Kidney capillary endothelial cell (primary cell): ENCODE measurements at regions not wholly inside any gene's neighbourhood (a gene's known extent, or its start where the extent isn't known, plus 50 kb on each side); places are given as distances from the start of the nearest gene placed in this dataset.
A peak's percentile ranks its signal among the peaks of the same experiment; 100 is the strongest.
"Not testable (repeated sequence)": the region's sequence is repeated elsewhere in the genome, so short reads cannot be mapped to it uniquely, and the experiment has no call there.

Source experiments
- DNase-seq: peaks from one replicate; pipeline ENCODE4 v3.0.0-alpha.2; 2018; ENCODE audit warnings: low spot score

DNA sequence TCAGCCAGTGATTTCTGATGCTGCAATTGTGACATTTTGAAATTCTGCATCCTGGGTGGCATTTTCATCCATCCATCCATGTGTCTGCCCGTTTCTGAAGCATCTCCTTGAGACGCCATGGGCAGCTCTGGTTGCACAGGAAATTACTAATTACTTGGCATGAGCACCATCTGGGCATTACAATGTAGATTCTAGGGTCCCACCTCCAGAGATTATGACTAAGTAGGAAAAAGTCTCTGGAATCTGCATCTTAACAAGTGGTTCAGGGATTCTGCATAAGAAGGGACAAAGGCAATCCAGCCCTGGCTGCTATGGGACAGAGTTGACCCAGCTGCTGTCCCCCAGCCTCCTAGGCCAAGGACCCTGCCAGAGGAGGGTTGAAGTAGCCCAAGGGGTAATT is 65.3 kb downstream of the CUZD1 start:
- peak; percentile 24 for DNase-seq

- DNase-seq = no peak
Measured at GRCh38 chr10:122779924-122780323, 65.7 kb downstream of the CUZD1 start.

DNA sequence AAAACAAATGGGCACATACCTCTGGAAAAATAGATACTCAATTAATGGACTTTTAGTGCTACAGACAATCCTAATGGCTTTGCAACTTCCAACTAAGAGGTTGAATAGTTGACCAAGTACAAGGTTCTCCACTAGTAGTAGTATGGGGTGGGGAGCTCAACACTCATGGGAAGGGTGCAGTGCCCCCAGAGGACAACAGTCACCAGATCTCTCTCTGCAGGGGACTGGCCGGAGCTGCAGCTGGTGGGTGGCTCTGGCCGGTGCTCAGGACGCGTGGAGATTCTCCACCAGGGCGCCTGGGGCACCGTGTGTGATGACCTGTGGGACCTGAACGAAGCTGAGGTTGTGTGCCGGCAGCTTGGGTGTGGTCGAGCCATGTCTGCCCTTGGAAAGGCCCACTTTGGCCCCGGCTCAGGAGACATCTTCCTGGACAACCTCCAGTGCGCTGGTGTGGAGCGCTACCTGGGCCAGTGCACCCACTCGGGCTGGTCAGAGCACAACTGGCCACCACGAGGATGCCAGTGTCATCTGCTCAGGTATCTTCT is 68.1 kb downstream of the CUZD1 start:
- no peak for DNase-seq

GRCh38 chr10:122774231-122774630 is 71.4 kb downstream of the CUZD1 start:
- DNase-seq = no peak

GRCh38 chr10:122771404-122771803 is 71.8 kb upstream of the C10orf120 start:
- not testable (repeated sequence) for DNase-seq

- DNase-seq = no peak
Measured at GRCh38 chr10:122768389-122768745, 68.7 kb upstream of the C10orf120 start.

GRCh38 chr10:122767621-122768388 is 68.2 kb upstream of the C10orf120 start:
- no peak for DNase-seq

GRCh38 chr10:122765412-122765811 is 65.8 kb upstream of the C10orf120 start:
- no peak for DNase-seq

DNA sequence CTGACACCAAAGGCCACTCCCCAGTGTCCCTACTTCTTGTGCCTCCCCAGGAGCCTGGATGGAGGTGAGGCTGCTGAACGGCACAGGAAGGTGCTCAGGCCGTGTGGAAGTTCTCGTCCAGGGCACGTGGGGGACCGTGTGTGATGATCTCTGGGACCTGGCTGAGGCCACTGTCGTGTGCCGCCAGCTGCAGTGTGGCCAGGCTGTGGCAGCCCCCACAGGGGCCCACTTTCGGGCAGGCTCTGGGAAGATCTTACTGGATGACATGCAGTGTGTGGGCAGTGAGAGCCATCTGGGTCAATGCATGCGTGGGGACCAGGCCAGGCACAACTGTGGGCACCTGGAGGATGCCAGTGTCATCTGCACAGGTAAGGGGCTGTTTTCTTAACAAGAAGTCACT is 57.0 kb upstream of the C10orf120 start:
- no peak for DNase-seq

DNA sequence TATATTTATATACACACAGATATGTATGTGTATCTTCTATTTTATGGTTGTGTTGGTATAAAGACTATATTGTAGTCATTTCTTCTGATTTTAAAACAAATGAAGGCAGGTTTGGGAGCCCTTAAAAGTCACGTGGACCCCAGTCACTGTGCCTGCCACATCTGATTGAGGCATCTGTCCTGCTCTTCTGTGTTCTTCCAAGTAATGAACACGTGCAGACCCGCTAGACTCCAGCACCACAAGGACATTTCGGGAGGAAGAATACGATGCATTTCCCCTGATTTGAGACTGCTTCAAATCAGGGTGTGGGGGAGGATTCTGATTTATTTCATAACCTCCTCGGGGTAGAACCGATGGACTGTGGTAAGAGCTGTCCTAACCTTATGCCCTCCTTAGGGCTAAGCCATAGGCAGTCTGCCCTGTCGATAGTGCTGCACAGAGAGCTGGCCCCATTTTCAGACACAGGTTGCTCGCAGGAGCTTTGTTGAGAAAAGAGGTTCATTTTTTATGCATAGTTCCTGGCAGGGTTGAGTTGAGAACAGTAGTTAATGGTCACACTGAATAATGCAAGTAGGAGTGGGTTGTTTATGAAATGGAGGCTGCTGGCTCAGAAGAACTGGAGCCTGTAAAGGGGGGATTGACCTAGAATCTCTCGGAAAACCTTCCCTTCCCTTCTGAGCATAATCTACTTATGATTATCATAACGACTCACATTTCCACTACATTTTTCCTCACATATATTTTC is 55.0 kb upstream of the C10orf120 start:
- no peak for DNase-seq

- no peak for DNase-seq
Measured at GRCh38 chr10:122749886-122750285, 50.2 kb upstream of the C10orf120 start.
